AG09309 (cell line): ENCODE measurements at regions not wholly inside any gene's neighbourhood (a gene's known extent, or its start where the extent isn't known, plus 50 kb on each side); places are given as distances from the start of the nearest gene placed in this dataset.

Experiments
- DNase-seq: peaks from one replicate; pipeline ENCODE4 v3.0.0-alpha.2; 2010; ENCODE audit warnings: low read depth
- H3K4me3 ChIP-seq: 2 replicates; pipeline ENCODE4 v1.5.1; 2011; ENCODE audit warnings: mild to moderate bottlenecking, low read depth, low read length, moderate library complexity; ENCODE audit not compliant: control insufficient read depth
- TF ChIP-seq, protein P1 (sequence below): IDR thresholded peaks from 2 replicates; pipeline ENCODE4 v1.5.1; 2011; ENCODE audit warnings: mild to moderate bottlenecking, low read depth, low read length, inconsistent platforms; ENCODE audit not compliant: insufficient read depth, control insufficient read depth; ENCODE audit errors: missing control alignments

- no peak for DNase-seq
- no peak overlapping the region for H3K4me3 ChIP-seq
- TF ChIP-seq, protein P1, sequence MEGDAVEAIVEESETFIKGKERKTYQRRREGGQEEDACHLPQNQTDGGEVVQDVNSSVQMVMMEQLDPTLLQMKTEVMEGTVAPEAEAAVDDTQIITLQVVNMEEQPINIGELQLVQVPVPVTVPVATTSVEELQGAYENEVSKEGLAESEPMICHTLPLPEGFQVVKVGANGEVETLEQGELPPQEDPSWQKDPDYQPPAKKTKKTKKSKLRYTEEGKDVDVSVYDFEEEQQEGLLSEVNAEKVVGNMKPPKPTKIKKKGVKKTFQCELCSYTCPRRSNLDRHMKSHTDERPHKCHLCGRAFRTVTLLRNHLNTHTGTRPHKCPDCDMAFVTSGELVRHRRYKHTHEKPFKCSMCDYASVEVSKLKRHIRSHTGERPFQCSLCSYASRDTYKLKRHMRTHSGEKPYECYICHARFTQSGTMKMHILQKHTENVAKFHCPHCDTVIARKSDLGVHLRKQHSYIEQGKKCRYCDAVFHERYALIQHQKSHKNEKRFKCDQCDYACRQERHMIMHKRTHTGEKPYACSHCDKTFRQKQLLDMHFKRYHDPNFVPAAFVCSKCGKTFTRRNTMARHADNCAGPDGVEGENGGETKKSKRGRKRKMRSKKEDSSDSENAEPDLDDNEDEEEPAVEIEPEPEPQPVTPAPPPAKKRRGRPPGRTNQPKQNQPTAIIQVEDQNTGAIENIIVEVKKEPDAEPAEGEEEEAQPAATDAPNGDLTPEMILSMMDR: no peak
Measured at GRCh38 chr14:42710071-42710470, 1103.4 kb downstream of the LRFN5 start.

DNA sequence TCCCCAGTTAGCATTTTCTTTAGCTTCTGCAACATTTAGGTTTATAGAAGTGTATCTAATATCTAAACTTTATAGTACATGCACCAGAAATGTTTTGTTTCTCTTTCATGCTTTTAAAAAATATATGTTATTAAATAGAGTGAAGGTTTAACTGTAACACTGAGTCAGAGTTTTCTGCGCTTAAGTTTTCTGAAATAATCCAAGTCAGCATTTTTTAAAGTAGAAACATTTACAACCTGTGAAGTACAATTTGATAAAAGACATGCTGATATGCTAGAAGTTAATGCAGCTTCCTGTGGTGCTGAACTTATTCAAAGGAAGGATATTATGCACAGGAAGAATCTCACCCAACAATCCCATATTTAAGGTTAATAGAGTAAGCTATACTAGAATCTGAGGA, 1096.8 kb downstream of the LRFN5 start:
- H3K4me3 ChIP-seq: no peak overlapping the region
- no peak for DNase-seq
- TF ChIP-seq, protein P1: no peak

- DNase-seq: no peak
- TF ChIP-seq, protein P1: no peak
- no peak overlapping the region for H3K4me3 ChIP-seq
Measured at GRCh38 chr14:42687421-42687820, 1080.7 kb downstream of the LRFN5 start.

DNA sequence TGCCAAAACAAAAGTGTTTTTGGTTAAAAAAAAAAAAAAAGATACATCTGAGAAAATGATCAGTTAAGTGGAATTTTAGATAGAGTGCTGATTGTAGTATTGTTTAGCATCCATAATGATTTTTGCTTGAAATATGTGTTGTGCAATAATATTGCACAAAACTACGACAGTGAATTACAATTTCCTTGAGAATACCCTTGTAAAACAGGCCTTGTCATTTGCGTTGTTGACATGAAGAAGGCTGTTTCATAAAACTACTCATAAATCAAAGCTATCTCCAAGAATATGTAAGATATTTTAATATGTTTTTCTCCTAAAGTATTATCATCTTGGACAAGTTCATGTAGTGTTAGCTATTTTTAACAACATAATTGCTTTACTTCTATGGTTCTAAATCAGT, 1077.0 kb downstream of the LRFN5 start:
- TF ChIP-seq, protein P1: no peak
- DNase-seq: no peak
- no peak overlapping the region for H3K4me3 ChIP-seq

- no peak for DNase-seq
- H3K4me3 ChIP-seq: no peak overlapping the region
- TF ChIP-seq, protein P1: no peak
Measured at GRCh38 chr14:42676636-42677035, 1070.0 kb downstream of the LRFN5 start.

DNA sequence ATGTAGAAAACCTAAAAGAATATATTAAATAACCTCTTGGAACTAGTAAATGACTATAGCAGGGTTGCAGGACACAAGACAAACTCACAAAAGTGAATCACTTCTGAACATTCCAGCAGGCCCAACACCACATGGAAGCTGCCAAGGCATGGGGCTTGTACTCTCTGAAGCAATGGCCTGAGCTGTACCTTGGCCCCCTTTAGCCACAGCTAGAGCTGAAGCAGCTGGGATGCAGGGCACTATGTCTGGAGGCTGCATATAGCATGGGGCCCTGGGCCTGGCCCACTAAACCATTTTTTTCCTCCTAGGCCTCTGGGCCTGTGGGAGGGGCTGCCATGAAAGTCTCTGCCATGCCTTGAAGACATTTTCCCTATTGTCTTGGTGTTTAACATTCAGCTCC, 1067.3 kb downstream of the LRFN5 start:
- no peak for DNase-seq
- H3K4me3 ChIP-seq: no peak overlapping the region
- TF ChIP-seq, protein P1: no peak

GRCh38 chr14:42671636-42672035, 1065.0 kb downstream of the LRFN5 start:
- DNase-seq: no peak
- no peak overlapping the region for H3K4me3 ChIP-seq
- TF ChIP-seq, protein P1: no peak
